ENCODE measurements at regions not wholly inside any gene's neighbourhood (a gene's known extent, or its start where the extent isn't known, plus 50 kb on each side); places are given as distances from the start of the nearest gene placed in this dataset.
A peak's percentile ranks its signal among the peaks of the same experiment; 100 is the strongest.

GRCh38 chr16:49216593-49216992, 65.0 kb downstream of the CBLN1 start:
- DNase-seq: no peak

GRCh38 chr16:49213594-49213993, 68.0 kb downstream of the CBLN1 start:
- peak; percentile 87 for DNase-seq

- no peak for DNase-seq
These were observed 77.4 kb downstream of the CBLN1 start for GRCh38 chr16:49204191-49204590.

GRCh38 chr16:49203361-49203760, 78.3 kb downstream of the CBLN1 start:
- no peak for DNase-seq

- DNase-seq: no peak
These were observed 80.5 kb downstream of the CBLN1 start for GRCh38 chr16:49201118-49201517.

- no peak for DNase-seq
These were observed 81.3 kb downstream of the CBLN1 start for GRCh38 chr16:49200223-49200820.

GRCh38 chr16:49195237-49195548, 86.4 kb downstream of the CBLN1 start:
- DNase-seq: no peak

- no peak for DNase-seq
These were observed 87.0 kb downstream of the CBLN1 start for GRCh38 chr16:49194537-49195236.

- no peak for DNase-seq
These were observed 88.0 kb downstream of the CBLN1 start for GRCh38 chr16:49193596-49193995.

GRCh38 chr16:49189286-49189685, 92.4 kb downstream of the CBLN1 start:
- no peak for DNase-seq

GRCh38 chr16:49183911-49184310, 97.7 kb downstream of the CBLN1 start:
- peak; percentile 65 for DNase-seq

- DNase-seq: peak; percentile 15
These were observed 99.7 kb downstream of the CBLN1 start for GRCh38 chr16:49181791-49182518.

- no peak for DNase-seq
These were observed 101.8 kb downstream of the CBLN1 start for GRCh38 chr16:49179714-49180330.

- peak; percentile 52 for DNase-seq
These were observed 113.5 kb downstream of the CBLN1 start for GRCh38 chr16:49168126-49168525.

- DNase-seq: no peak
These were observed 116.6 kb downstream of the CBLN1 start for GRCh38 chr16:49165025-49165424.

- DNase-seq: no peak
These were observed 120.4 kb downstream of the CBLN1 start for GRCh38 chr16:49161191-49161590.

- peak; percentile 6 for DNase-seq
These were observed 123.5 kb downstream of the CBLN1 start for GRCh38 chr16:49158029-49158642.

- DNase-seq: peak; percentile 8
These were observed 131.3 kb downstream of the CBLN1 start for GRCh38 chr16:49150341-49150740.

GRCh38 chr16:49148410-49148809, 133.2 kb downstream of the CBLN1 start:
- no peak for DNase-seq

GRCh38 chr16:49140618-49141017, 141.0 kb downstream of the CBLN1 start:
- DNase-seq: no peak

- DNase-seq: no peak
These were observed 151.2 kb downstream of the CBLN1 start for GRCh38 chr16:49130397-49130796.

- no peak for DNase-seq
These were observed 151.7 kb downstream of the CBLN1 start for GRCh38 chr16:49129935-49130334.

GRCh38 chr16:49128740-49129139, 152.9 kb downstream of the CBLN1 start:
- DNase-seq: no peak

Data from NCI-H82 (cell line).